GM23338 (cell line): ENCODE measurements at regions not wholly inside any gene's neighbourhood (a gene's known extent, or its start where the extent isn't known, plus 50 kb on each side); places are given as distances from the start of the nearest gene placed in this dataset.

ENCODE experiments used
- ATAC-seq: fragments of 200-7000 bp; cut with Tn5 transposase; 3 replicates; pipeline ENCODE4 v1.9.1; 2020
- DNase-seq: peaks from one replicate; pipeline ENCODE4 v3.0.0-alpha.2; 2015; ENCODE audit warnings: low spot score
- H2AFZ ChIP-seq: fragments of 200-600 bp; sonication (generic); 2 replicates; pipeline ENCODE4 v1.8.0; 2016; ENCODE audit warnings: antibody characterized with exemption, mild to moderate bottlenecking, moderate library complexity
- H3F3A ChIP-seq: fragments of 200-600 bp; sonication (generic); replicated peaks from 2 replicates; pipeline ENCODE4 v1.8.0; 2017; ENCODE audit warnings: antibody characterized with exemption, mixed run types, low read depth
- H3K27ac ChIP-seq: fragments of 200-600 bp; sonication (generic); 2 replicates; pipeline ENCODE4 v1.6.1; 2016; ENCODE audit warnings: low read depth
- H3K27me3 ChIP-seq: fragments of 200-600 bp; sonication (generic); 2 replicates; pipeline ENCODE4 v1.8.0; 2016; ENCODE audit warnings: mild to moderate bottlenecking, mixed run types, moderate library complexity; ENCODE audit not compliant: insufficient read depth
- H3K36me3 ChIP-seq: fragments of 200-600 bp; sonication (generic); 2 replicates; pipeline ENCODE4 v1.8.0; 2016; ENCODE audit warnings: mild to moderate bottlenecking; ENCODE audit not compliant: insufficient read depth
- H3K4me1 ChIP-seq: fragments of 200-600 bp; sonication (generic); 2 replicates; pipeline ENCODE4 v1.8.0; 2016; ENCODE audit warnings: mild to moderate bottlenecking, moderate library complexity; ENCODE audit not compliant: insufficient read depth
- H3K4me2 ChIP-seq: fragments of 200-600 bp; sonication (generic); 2 replicates; pipeline ENCODE4 v1.7.1; 2017; ENCODE audit warnings: mixed run types
- H3K4me3 ChIP-seq: fragments of 200-600 bp; sonication (generic); 2 replicates; pipeline ENCODE4 v1.6.1; 2016; ENCODE audit warnings: mixed run types
- H3K79me2 ChIP-seq: fragments of 200-600 bp; sonication (generic); replicated peaks from 2 replicates; pipeline ENCODE4 v1.8.0; 2017; ENCODE audit warnings: mild to moderate bottlenecking; ENCODE audit not compliant: insufficient read depth
- H3K9me2 ChIP-seq: fragments of 200-600 bp; sonication (generic); 2 replicates; pipeline ENCODE4 v1.8.0; 2017; ENCODE audit not compliant: insufficient read depth
- H4K20me1 ChIP-seq: fragments of 200-600 bp; sonication (generic); replicated peaks from 2 replicates; pipeline ENCODE4 v1.8.0; 2017; ENCODE audit warnings: mild to moderate bottlenecking; ENCODE audit not compliant: insufficient read depth
- H3K27ac Mint-ChIP-seq: 2 replicates; pipeline ENCODE4 v1.8.0; 2020; ENCODE audit warnings: inconsistent platforms, mild to moderate bottlenecking, moderate library complexity, mixed read lengths
- H3K27me3 Mint-ChIP-seq: 3 replicates; pipeline ENCODE4 v1.8.0; 2022; ENCODE audit warnings: low read depth, mild to moderate bottlenecking, moderate library complexity, mixed read lengths, inconsistent platforms; ENCODE audit not compliant: insufficient read depth, poor library complexity
- H3K36me3 Mint-ChIP-seq: 3 replicates; pipeline ENCODE4 v1.8.0; 2021; ENCODE audit warnings: low read depth, mild to moderate bottlenecking, inconsistent platforms, moderate library complexity, mixed read lengths
- H3K4me1 Mint-ChIP-seq: 3 replicates; pipeline ENCODE4 v1.8.0; 2020; ENCODE audit warnings: mild to moderate bottlenecking, inconsistent platforms, mixed read lengths
- H3K4me3 Mint-ChIP-seq: 3 replicates; pipeline ENCODE4 v1.8.0; 2021; ENCODE audit warnings: moderate library complexity, mild to moderate bottlenecking, inconsistent platforms, mixed read lengths
- H3K9me3 Mint-ChIP-seq: 3 replicates; pipeline ENCODE4 v1.8.0; 2020; ENCODE audit warnings: moderate library complexity, mild to moderate bottlenecking, inconsistent platforms, mixed read lengths
- CTCF ChIP-seq, 2 experiments: fragments of 200-600 bp in 1 of 2; sonication (generic) in 1 of 2; conservative IDR thresholded peaks; 2 replicates each; pipeline versions ENCODE4 v1.5.1 to v1.6.1; 2016 to 2017; ENCODE audit warnings: antibody characterized with exemption in 2 of 2, low read depth in 2 of 2, mild to moderate bottlenecking in 2 of 2, moderate library complexity in 1 of 2
- ETS1 ChIP-seq: IDR thresholded peaks from 2 replicates; pipeline ENCODE4 v1.6.1; 2016; ENCODE audit warnings: antibody characterized with exemption
- EZH2 ChIP-seq: fragments of 200-600 bp; sonication (generic); IDR thresholded peaks from one replicate; pipeline ENCODE4 v1.8.0; 2017; ENCODE audit warnings: antibody characterized with exemption, mild to moderate bottlenecking, low read depth; ENCODE audit not compliant: unreplicated experiment
- NANOG ChIP-seq: IDR thresholded peaks from 2 replicates; pipeline ENCODE4 v1.6.1; 2016; ENCODE audit warnings: antibody characterized with exemption, borderline replicate concordance
- POLR2AphosphoS5 ChIP-seq: IDR thresholded peaks from 2 replicates; pipeline ENCODE4 v1.6.1; 2016; ENCODE audit warnings: antibody characterized with exemption, low read depth
- STAT1 ChIP-seq: IDR thresholded peaks from one replicate; pipeline ENCODE4 v1.6.1; 2016; ENCODE audit warnings: antibody characterized with exemption; ENCODE audit not compliant: unreplicated experiment
- ZNF462 ChIP-seq: fragments of 250-450 bp; sonication (Bioruptor Pico); IDR thresholded peaks from 2 replicates; pipeline ENCODE4 v1.5.0; 2020; ENCODE audit warnings: mild to moderate bottlenecking, moderate library complexity

- Mint-ChIP-seq H3K27me3 (peaks cover 2% of the 10 kb centered on the region), H3K27ac (no peak overlapping the region)
- TF ChIP-seq CTCF (conservative IDR thresholded peaks at IDR 0.05; ENCODE audit: low read depth in 2 of 2) (peak; percentile 89 to 98), EZH2 (no peak)
These were observed 114.0 kb downstream of the C16orf95 start for GRCh38 chr16:87203060-87203656.

GRCh38 chr16:87206646-87207451 lies 110.3 kb downstream of the C16orf95 start:
- no peaks in the 10 kb centered on the region for H3K36me3 Mint-ChIP-seq
- no peaks in the 10 kb centered on the region for H3K9me3 Mint-ChIP-seq
- H3K27me3 Mint-ChIP-seq: no peaks in the 10 kb centered on the region
- H3K27me3 ChIP-seq: no peaks in the 10 kb centered on the region
- H3K4me1 ChIP-seq: no peaks in the 10 kb centered on the region
- no peak overlapping the region for H2AFZ ChIP-seq
- no peaks in the 10 kb centered on the region for H4K20me1 ChIP-seq
- H3K4me1 Mint-ChIP-seq: peaks cover 10% of the 10 kb centered on the region
- no peaks in the 10 kb centered on the region for H3K36me3 ChIP-seq
- no peaks in the 10 kb centered on the region for H3F3A ChIP-seq
- no peaks in the 10 kb centered on the region for H3K79me2 ChIP-seq
- no peak for ATAC-seq
- no peak overlapping the region for H3K4me3 Mint-ChIP-seq
- no peak overlapping the region for H3K4me3 ChIP-seq
- no peak overlapping the region for H3K27ac ChIP-seq
- no peak overlapping the region for H3K27ac Mint-ChIP-seq
- no peak for DNase-seq
- no peak overlapping the region for H3K4me2 ChIP-seq
- peaks cover 6% of the 10 kb centered on the region; the same call in 1 of the 2 replicates for H3K9me2 ChIP-seq
- TF ChIP-seq EZH2: no peak
- TF ChIP-seq NANOG: no peak
- TF ChIP-seq STAT1: no peak
- TF ChIP-seq ETS1: no peak
- no peak for TF ChIP-seq CTCF (conservative IDR thresholded peaks at IDR 0.05; ENCODE audit: low read depth in 2 of 2)
- TF ChIP-seq POLR2AphosphoS5: no peak
- no peak for TF ChIP-seq ZNF462 (CRISPR knock-in tag)

More at GRCh38 chr16:87203060-87203656, 114.0 kb downstream of the C16orf95 start:
- Mint-ChIP-seq H3K4me3 (no peak overlapping the region), H3K9me3 (no peaks in the 10 kb centered on the region; the same call in 2 of the 3 replicates), H3K4me1 (peaks cover 26% of the 10 kb centered on the region), H3K36me3 (no peaks in the 10 kb centered on the region)
- H3K79me2 ChIP-seq: no peaks in the 10 kb centered on the region
- no peak overlapping the region for H3K4me2 ChIP-seq
- H3K9me2 ChIP-seq: no peaks in the 10 kb centered on the region
- H4K20me1 ChIP-seq: no peaks in the 10 kb centered on the region
- no peak overlapping the region for H2AFZ ChIP-seq
- H3K27ac ChIP-seq: no peak overlapping the region
- H3K36me3 ChIP-seq: no peaks in the 10 kb centered on the region
- H3K4me1 ChIP-seq: peaks cover 8% of the 10 kb centered on the region; the same call in 1 of the 2 replicates
- DNase-seq: peak; percentile 89
- H3F3A ChIP-seq: no peaks in the 10 kb centered on the region
- peak; percentile 96 for ATAC-seq
- no peaks in the 10 kb centered on the region for H3K27me3 ChIP-seq
- H3K4me3 ChIP-seq: no peak overlapping the region
